ENCODE measurements at regions not wholly inside any gene's neighbourhood (a gene's known extent, or its start where the extent isn't known, plus 50 kb on each side); places are given as distances from the start of the nearest gene placed in this dataset.

- no peak overlapping the region for H3K27ac ChIP-seq
- no peak overlapping the region for H3K4me3 ChIP-seq
- H3K27me3 ChIP-seq = no peaks in the 10 kb centered on the region
- no peak for DNase-seq
- WGBS, 4 donors = 92 to 96% (median 95%) methylated on average over 3 of the region's 3 CpGs
- H3K9me3 ChIP-seq (replicated peaks in 1 of 3) = no peaks in the 10 kb centered on the region
- intact Hi-C loops (cut with DNase I) = no loop called here
- TF ChIP-seq CTCF (IDR thresholded peaks at IDR 0.05) (no peak), POLR2A (IDR thresholded peaks at IDR 0.05) (no peak)
- H3K4me1 ChIP-seq (replicated peaks in 1 of 2) = no peaks in the 10 kb centered on the region
- H3K36me3 ChIP-seq (replicated peaks in 1 of 2) = no peaks in the 10 kb centered on the region
Observed at GRCh38 chrX:1074172-1074571, 138.3 kb downstream of the CRLF2 start.

GRCh38 chrX:1072637-1073377, 139.6 kb downstream of the CRLF2 start:
- Histone ChIP-seq H3K36me3 (replicated peaks in 1 of 2) (no peaks in the 10 kb centered on the region), H3K4me1 (replicated peaks in 1 of 2) (no peaks in the 10 kb centered on the region), H3K9me3 (replicated peaks in 1 of 3) (no peaks in the 10 kb centered on the region), H3K27me3 (no peaks in the 10 kb centered on the region), H3K27ac (no peak overlapping the region), H3K4me3 (no peak overlapping the region)
- no peak for TF ChIP-seq CTCF (IDR thresholded peaks at IDR 0.05)
- no peak for TF ChIP-seq POLR2A (IDR thresholded peaks at IDR 0.05)
- WGBS, 4 donors = 84 to 88% (median 85%) methylated on average over 18 to 24 of the region's 24 CpGs
- no peak for DNase-seq
- intact Hi-C loops (cut with DNase I) = no loop called here

GRCh38 chrX:1071351-1071750, 141.1 kb downstream of the CRLF2 start:
- Histone ChIP-seq H3K4me1 (replicated peaks in 1 of 2) (no peaks in the 10 kb centered on the region), H3K9me3 (replicated peaks in 1 of 3) (no peaks in the 10 kb centered on the region), H3K36me3 (replicated peaks in 1 of 2) (no peaks in the 10 kb centered on the region), H3K4me3 (no peak overlapping the region), H3K27me3 (no peaks in the 10 kb centered on the region), H3K27ac (no peak overlapping the region)
- no peak for DNase-seq
- intact Hi-C loops (cut with DNase I) = no loop called here
- TF ChIP-seq POLR2A (IDR thresholded peaks at IDR 0.05) (no peak), CTCF (IDR thresholded peaks at IDR 0.05) (no peak)
- WGBS, 4 donors = 87 to 93% (median 89%) methylated on average over 9 of the region's 9 CpGs

GRCh38 chrX:1062351-1062750, 150.1 kb downstream of the CRLF2 start:
- Histone ChIP-seq H3K4me1 (replicated peaks in 1 of 2) (no peaks in the 10 kb centered on the region), H3K36me3 (replicated peaks in 1 of 2) (no peaks in the 10 kb centered on the region), H3K27ac (no peak overlapping the region), H3K27me3 (no peaks in the 10 kb centered on the region), H3K9me3 (replicated peaks in 1 of 3) (no peaks in the 10 kb centered on the region), H3K4me3 (no peak overlapping the region)
- TF ChIP-seq POLR2A (IDR thresholded peaks at IDR 0.05) (no peak), CTCF (IDR thresholded peaks at IDR 0.05) (no peak)
- intact Hi-C loops (cut with DNase I) = no loop called here
- WGBS, 4 donors = 68 to 76% (median 72%) methylated on average over 8 of the region's 8 CpGs
- no peak for DNase-seq

Data from adrenal gland (tissue), 9 donors.